ENCODE measurements at regions not wholly inside any gene's neighbourhood (a gene's known extent, or its start where the extent isn't known, plus 50 kb on each side); places are given as distances from the start of the nearest gene placed in this dataset.

- TF ChIP-seq, protein P1, sequence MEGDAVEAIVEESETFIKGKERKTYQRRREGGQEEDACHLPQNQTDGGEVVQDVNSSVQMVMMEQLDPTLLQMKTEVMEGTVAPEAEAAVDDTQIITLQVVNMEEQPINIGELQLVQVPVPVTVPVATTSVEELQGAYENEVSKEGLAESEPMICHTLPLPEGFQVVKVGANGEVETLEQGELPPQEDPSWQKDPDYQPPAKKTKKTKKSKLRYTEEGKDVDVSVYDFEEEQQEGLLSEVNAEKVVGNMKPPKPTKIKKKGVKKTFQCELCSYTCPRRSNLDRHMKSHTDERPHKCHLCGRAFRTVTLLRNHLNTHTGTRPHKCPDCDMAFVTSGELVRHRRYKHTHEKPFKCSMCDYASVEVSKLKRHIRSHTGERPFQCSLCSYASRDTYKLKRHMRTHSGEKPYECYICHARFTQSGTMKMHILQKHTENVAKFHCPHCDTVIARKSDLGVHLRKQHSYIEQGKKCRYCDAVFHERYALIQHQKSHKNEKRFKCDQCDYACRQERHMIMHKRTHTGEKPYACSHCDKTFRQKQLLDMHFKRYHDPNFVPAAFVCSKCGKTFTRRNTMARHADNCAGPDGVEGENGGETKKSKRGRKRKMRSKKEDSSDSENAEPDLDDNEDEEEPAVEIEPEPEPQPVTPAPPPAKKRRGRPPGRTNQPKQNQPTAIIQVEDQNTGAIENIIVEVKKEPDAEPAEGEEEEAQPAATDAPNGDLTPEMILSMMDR (IDR thresholded peaks at IDR 0.05; ENCODE audit: low read depth, low read length) = no peak
- TF ChIP-seq POLR2A (IDR thresholded peaks at IDR 0.05; ENCODE audit: extremely low read depth, insufficient read length) = no peak
- TF ChIP-seq, protein P2, sequence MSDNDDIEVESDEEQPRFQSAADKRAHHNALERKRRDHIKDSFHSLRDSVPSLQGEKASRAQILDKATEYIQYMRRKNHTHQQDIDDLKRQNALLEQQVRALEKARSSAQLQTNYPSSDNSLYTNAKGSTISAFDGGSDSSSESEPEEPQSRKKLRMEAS (IDR thresholded peaks at IDR 0.05; ENCODE audit: low read depth, low read length) = no peak
- TF ChIP-seq MYC (IDR thresholded peaks at IDR 0.05; ENCODE audit: low read depth, low read length) = no peak
Observed at GRCh38 chr12:115694564-115694963, 582.9 kb downstream of the MED13L start.
